WERI-Rb-1 (cell line): ENCODE measurements at regions not wholly inside any gene's neighbourhood (a gene's known extent, or its start where the extent isn't known, plus 50 kb on each side); places are given as distances from the start of the nearest gene placed in this dataset.

ENCODE experiments used
- DNase-seq: peaks from one replicate; pipeline ENCODE4 v3.0.0-alpha.2; 2020
- H3K27ac ChIP-seq: fragments of 250-450 bp; sonication (Bioruptor Pico); 2 replicates; pipeline ENCODE4 v1.5.1; 2020; ENCODE audit warnings: mild to moderate bottlenecking, moderate library complexity
- H3K27me3 ChIP-seq: fragments of 250-450 bp; sonication (Bioruptor Pico); 2 replicates; pipeline ENCODE4 v1.5.1; 2021; ENCODE audit warnings: mild to moderate bottlenecking, low read depth, moderate library complexity; ENCODE audit not compliant: insufficient read depth, severe bottlenecking
- H3K36me3 ChIP-seq: fragments of 250-450 bp; sonication (Bioruptor Pico); 2 replicates; pipeline ENCODE4 v1.5.1; 2020; ENCODE audit warnings: mild to moderate bottlenecking, moderate library complexity
- H3K4me3 ChIP-seq: 2 replicates; pipeline ENCODE4 v1.5.1; 2011; ENCODE audit warnings: low read depth, mild to moderate bottlenecking, control low read depth, low read length
- H3K9me3 ChIP-seq: fragments of 250-450 bp; sonication (Bioruptor Pico); 2 replicates; pipeline ENCODE4 v1.5.1; 2021; ENCODE audit warnings: mild to moderate bottlenecking, moderate library complexity; ENCODE audit not compliant: severe bottlenecking
- TF ChIP-seq, protein P1 (sequence below): IDR thresholded peaks from 2 replicates; pipeline ENCODE4 v1.5.1; 2011; ENCODE audit warnings: low read depth, mild to moderate bottlenecking, control low read depth, inconsistent platforms, low read length

DNA sequence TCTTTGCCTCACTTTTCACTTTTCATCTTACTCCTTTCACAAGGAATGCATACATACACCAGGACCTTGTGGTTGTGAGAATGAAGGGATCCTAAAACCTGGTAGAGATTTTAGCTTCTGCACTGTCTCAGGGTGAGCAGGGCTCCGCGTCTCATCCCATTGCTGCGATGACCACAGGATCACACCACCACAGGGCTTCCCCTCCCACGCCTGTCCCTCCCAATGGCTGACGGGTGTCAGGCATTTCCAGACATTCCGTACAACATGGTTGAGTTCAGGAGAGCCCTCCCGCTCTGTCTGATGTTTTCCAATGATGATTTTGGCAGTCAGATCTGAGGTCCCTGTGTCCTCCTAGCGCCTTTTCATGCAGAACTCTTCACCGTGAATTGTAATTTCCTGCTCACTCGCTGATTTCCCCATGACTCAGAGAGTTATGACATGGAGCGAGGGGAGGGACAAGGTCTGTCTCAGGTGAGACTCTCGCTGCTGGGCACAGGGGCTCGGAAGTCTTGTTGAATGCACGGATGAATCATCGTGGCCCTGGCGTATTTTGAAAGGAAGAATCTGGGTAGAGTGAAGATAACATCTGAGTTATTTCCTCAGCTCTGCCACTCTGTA, 102.8 kb downstream of the TEX29 start:
- no peak overlapping the region for H3K4me3 ChIP-seq
- TF ChIP-seq, protein P1, sequence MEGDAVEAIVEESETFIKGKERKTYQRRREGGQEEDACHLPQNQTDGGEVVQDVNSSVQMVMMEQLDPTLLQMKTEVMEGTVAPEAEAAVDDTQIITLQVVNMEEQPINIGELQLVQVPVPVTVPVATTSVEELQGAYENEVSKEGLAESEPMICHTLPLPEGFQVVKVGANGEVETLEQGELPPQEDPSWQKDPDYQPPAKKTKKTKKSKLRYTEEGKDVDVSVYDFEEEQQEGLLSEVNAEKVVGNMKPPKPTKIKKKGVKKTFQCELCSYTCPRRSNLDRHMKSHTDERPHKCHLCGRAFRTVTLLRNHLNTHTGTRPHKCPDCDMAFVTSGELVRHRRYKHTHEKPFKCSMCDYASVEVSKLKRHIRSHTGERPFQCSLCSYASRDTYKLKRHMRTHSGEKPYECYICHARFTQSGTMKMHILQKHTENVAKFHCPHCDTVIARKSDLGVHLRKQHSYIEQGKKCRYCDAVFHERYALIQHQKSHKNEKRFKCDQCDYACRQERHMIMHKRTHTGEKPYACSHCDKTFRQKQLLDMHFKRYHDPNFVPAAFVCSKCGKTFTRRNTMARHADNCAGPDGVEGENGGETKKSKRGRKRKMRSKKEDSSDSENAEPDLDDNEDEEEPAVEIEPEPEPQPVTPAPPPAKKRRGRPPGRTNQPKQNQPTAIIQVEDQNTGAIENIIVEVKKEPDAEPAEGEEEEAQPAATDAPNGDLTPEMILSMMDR, result no peak
- H3K27me3 ChIP-seq, result peaks cover 98% of the 10 kb centered on the region

DNA sequence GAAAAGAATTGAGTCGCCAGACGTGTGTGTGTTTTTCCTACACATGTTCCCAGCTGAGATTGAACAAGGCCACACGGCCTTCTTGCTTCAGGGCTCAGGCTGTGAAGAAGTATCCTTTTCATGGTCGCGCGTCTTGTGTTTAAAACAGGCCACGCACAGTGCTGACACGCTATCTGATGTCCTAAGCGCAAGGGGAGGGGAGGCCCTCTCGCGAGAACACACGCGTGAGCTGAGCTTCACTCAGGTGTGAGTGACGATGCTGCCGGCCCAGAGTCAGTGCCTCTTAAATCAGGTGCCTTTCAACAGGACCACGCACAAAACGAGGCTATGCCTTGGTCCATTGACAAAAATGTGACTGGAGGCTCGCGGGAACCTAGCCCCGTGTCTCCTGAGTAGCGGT, 103.7 kb downstream of the TEX29 start:
- Histone ChIP-seq H3K27me3 (peaks cover 95% of the 10 kb centered on the region), H3K4me3 (no peak overlapping the region), H3K36me3 (no peaks in the 10 kb centered on the region), H3K27ac (no peak overlapping the region), H3K9me3 (peaks cover 7% of the 10 kb centered on the region)
- no peak for DNase-seq
- TF ChIP-seq, protein P1, result no peak

More for the DNA sequence above, 102.8 kb downstream of the TEX29 start:
- no peaks in the 10 kb centered on the region for H3K36me3 ChIP-seq
- peaks cover 7% of the 10 kb centered on the region for H3K9me3 ChIP-seq
- no peak overlapping the region for H3K27ac ChIP-seq
- no peak for DNase-seq

DNA sequence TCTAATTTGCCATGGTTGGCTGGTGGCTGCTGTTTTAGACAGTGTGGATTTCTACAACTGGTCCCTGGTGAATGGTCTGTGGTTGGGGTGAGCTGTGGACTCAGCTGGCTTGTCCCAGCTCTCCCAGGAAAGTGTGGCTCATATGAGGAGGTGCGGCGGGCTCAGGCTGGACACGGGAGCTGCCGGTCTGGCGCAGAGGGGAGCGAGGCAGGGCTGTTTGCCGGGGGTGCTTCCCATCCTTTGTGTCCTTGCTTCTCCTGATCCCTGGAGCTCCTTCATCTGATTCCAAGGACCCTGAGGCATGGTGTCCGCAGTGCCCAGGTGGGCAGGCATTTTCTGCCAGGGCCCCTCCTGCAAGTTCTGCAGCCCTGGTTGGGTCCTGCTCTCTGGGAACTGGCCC, 104.9 kb downstream of the TEX29 start:
- Histone ChIP-seq H3K27me3 (peaks cover 92% of the 10 kb centered on the region), H3K9me3 (peaks cover 7% of the 10 kb centered on the region), H3K27ac (no peak overlapping the region), H3K4me3 (no peak overlapping the region), H3K36me3 (no peaks in the 10 kb centered on the region)
- DNase-seq, result no peak
- TF ChIP-seq, protein P1, result no peak

DNA sequence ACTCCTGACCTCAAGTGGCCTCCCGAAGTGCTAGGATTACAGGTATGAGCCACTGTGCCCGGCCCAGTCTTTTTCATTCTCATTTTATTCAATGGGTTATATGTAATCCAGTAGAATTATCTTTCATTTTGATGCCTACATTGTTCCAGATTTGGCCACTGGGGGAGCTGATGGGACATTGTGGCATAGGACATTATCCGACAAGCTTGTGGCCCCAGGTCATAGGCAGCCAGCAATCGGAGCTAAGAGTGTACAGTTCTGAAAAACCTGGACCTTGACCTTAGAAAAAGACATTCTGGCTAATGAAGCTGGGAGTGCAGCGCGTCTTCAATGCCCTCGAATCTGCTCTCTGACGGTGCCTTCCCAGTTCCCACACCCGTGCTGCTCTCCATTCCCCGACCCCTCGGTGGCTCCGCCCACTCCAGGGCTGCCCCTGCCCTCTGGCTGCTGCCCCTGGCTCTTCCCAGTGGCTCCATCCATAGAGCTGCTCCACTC, 108.7 kb downstream of the TEX29 start:
- Histone ChIP-seq H3K27ac (no peak overlapping the region), H3K4me3 (no peak overlapping the region), H3K27me3 (peaks cover 94% of the 10 kb centered on the region), H3K36me3 (no peaks in the 10 kb centered on the region), H3K9me3 (peaks cover 7% of the 10 kb centered on the region)
- TF ChIP-seq, protein P1, result peak; percentile 57
- DNase-seq, result peak; percentile 65

DNA sequence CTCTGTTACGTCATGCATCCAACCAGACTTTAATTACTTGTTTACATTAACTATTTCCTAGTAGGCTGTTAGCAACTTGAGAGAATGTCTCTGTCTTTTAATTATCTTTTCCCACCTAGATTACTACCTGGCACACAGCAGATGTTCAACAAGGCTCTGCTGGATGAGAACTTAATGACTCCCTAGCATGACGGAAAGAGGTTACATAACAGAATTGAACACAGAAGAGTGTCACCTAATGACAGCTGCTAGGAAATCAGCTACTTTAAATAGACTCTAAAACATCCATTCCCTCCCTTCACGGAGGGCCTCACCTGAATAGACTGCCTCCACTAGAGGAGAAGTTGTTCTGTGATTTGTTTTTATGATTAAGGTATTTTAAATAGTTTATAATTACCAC, 110.8 kb downstream of the TEX29 start:
- H3K9me3 ChIP-seq, result no peaks in the 10 kb centered on the region
- H3K27ac ChIP-seq, result no peak overlapping the region
- DNase-seq, result no peak
- H3K27me3 ChIP-seq, result peaks cover 90% of the 10 kb centered on the region
- no peak overlapping the region for H3K4me3 ChIP-seq
- no peaks in the 10 kb centered on the region for H3K36me3 ChIP-seq
- TF ChIP-seq, protein P1, result no peak
